Breast epithelium (tissue), 3 donors: ENCODE measurements at regions not wholly inside any gene's neighbourhood (a gene's known extent, or its start where the extent isn't known, plus 50 kb on each side); places are given as distances from the start of the nearest gene placed in this dataset.

Experiments
- CTCF ChIP-seq, 3 donors: fragments of 450-650 bp; IDR thresholded peaks; one replicate each; pipeline ENCODE4 v1.5.1; 2016 to 2017; ENCODE audit warnings: antibody characterized with exemption in 3 of 3, mild to moderate bottlenecking in 3 of 3, moderate library complexity in 3 of 3
- POLR2A ChIP-seq: fragments of 450-650 bp; IDR thresholded peaks from one replicate; pipeline ENCODE4 v1.6.1; 2016; ENCODE audit warnings: antibody characterized with exemption, mild to moderate bottlenecking, moderate library complexity
- POLR2AphosphoS5 ChIP-seq, 3 donors: sonication (generic); formaldehyde crosslinking; IDR thresholded peaks; one replicate each; pipeline ENCODE4 v1.6.1; 2017; ENCODE audit warnings: antibody characterized with exemption in 3 of 3

GRCh38 chr17:72338304-72338703 lies 217.5 kb downstream of the SOX9 start:
- TF ChIP-seq CTCF (IDR thresholded peaks at IDR 0.05) (no peak), POLR2AphosphoS5 (IDR thresholded peaks at IDR 0.05) (no peak), POLR2A (no peak)
